HG02678 (cell line): ENCODE measurements at regions not wholly inside any gene's neighbourhood (a gene's known extent, or its start where the extent isn't known, plus 50 kb on each side); places are given as distances from the start of the nearest gene placed in this dataset.

Experiments
- ATAC-seq: cut with Tn5 transposase; IDR thresholded peaks from one replicate; pipeline ENCODE4 v1.9.1; 2021; ENCODE audit warnings: mild to moderate bottlenecking, moderate library complexity; ENCODE audit not compliant: unreplicated experiment

DNA sequence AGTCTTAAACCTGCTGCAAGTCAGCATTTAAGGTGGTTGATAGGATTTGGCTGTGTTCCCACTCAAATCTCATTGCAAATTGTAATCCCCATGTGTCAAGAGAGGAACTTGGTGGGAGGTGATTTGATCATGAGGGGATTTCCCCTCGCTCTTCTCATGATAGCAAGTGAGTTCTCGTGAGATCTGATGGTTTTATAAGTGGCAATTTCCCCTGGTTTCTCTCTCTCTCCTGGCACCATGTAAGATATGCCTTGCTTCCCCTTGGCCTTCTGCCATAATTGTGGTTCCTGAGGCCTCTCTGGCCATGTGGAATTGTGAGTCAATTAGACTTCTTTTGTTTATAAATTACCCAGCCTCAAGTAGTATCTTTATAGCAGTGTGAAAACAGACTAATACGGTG, 84.3 kb upstream of the SMC2 start:
- ATAC-seq, result no peak

DNA sequence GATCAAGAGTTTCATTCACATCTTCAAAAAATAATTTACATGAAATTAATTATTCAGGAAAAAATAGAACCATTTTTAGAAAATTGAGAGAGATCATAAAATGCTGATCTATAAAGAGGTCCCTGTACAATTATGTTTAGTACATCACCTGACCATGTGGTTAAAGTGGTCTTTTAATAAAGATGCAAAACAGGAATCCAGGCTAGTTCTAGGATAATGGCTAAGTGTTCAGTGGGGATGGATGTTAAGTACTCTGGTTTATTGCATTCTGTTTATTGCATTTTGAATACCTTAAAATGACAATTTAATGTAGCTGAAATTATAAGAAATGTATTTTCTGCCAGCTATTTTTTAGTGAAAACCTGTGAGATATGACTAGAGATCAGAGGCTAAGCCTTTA, 72.0 kb upstream of the SMC2 start:
- ATAC-seq, result no peak

DNA sequence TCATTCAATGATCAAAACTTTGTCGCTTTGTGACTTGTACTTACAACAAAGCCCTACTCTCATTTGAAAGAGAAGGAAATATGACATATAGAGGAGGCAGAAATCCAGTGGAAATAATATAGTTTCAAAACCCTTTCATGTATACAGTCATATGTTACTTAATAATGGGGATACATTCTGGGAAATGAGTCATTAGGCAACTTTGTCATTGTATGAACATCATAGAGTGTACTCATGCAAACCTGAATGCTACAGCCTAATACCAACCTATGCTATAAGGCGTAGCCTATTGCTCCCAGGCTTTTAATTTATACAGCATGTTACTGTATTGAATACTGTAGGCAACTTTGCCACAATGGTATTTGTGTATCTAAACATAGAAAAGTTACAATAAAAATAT, 69.0 kb upstream of the SMC2 start:
- no peak for ATAC-seq

DNA sequence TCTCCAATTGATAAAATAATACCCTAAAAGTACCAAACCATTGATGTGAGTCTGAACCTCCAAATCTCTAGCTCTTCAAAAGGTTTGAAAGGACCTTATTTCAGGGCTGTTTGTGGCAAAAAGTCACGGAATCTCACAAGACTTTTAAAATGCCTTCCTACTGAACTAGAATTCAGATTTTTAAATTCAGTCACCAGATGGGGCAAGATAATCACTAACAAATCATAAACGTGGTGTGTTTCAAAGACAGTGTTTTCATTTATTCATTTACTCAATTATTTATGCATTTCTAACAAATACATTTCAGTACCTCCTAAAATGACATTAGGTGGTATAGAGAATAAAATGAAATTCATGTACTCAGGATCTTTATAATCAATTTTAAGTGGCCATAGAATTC, 68.2 kb upstream of the SMC2 start:
- ATAC-seq, result no peak

DNA sequence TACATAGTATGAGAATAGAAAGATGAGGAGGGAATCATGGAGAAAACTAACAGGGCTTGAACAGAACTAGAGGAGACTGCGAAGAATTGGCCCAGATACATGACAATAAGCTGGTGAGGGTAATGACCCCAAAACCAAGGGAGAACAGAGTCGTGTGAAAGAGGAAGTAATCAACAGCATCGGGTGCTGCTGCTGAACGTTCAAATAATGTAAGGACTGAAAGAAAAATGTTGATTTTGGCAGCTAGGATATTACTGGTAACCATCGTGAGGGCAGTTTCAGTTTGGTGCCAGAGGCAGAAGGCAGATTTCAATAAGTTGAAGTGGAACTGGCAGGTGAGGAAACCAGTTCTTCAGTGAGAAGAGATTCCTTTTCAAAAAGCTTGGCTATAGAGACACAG, 66.8 kb upstream of the SMC2 start:
- ATAC-seq, result no peak

DNA sequence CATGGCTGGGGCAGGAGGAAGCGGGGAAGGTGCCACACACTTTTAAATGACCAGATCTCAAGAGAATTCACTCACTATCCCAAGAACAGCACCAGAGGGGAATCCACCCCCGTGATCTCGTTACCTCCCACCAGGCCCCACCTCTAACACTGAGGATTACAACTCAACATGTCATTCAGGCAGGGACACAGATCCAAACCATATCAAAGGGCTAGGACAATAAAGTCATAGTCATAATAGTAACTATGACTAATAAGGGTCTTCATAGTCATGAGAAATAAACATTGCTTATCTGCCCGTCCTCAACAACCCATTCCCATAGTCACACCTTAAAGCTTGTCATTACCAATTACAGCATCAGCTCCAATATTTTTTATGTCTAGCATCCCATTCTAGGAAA, 65.3 kb upstream of the SMC2 start:
- ATAC-seq, result no peak
